AG10803 (cell line): ENCODE measurements at regions not wholly inside any gene's neighbourhood (a gene's known extent, or its start where the extent isn't known, plus 50 kb on each side); places are given as distances from the start of the nearest gene placed in this dataset.
"Not testable (repeated sequence)": the region's sequence is repeated elsewhere in the genome, so short reads cannot be mapped to it uniquely, and the experiment has no call there.

Experiments
- DNase-seq: peaks from one replicate; pipeline ENCODE4 v3.0.0; 2010; ENCODE audit warnings: low read depth
- H3K4me3 ChIP-seq: 2 replicates; pipeline ENCODE4 v1.5.1; 2011; ENCODE audit warnings: mild to moderate bottlenecking, low read length, control low read depth
- CTCF ChIP-seq: conservative IDR thresholded peaks from 2 replicates; pipeline ENCODE4 v1.5.1; 2011; ENCODE audit warnings: mild to moderate bottlenecking, low read length, control low read depth, inconsistent platforms

DNA sequence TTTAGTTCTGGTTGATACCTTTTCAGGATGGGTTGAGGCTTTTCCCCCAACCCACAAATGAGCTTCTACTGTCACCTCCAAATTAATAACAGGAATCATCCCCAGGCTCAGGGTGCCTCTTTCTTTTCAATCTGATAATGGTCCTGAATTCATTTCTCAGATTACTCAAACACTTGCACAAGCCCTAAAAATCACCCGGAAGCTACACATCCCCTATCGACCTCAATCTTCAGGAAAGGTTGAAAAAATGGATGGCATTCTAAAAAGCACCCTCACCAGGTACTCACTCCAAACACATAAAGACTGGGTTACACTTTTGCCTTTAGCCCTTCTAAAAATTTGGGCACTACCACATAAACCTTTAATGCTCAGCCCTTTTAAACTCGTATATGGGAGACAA is 79.9 kb downstream of the COQ2 start:
- TF ChIP-seq CTCF = no peak
- no peak for DNase-seq
- no peak overlapping the region for H3K4me3 ChIP-seq

DNA sequence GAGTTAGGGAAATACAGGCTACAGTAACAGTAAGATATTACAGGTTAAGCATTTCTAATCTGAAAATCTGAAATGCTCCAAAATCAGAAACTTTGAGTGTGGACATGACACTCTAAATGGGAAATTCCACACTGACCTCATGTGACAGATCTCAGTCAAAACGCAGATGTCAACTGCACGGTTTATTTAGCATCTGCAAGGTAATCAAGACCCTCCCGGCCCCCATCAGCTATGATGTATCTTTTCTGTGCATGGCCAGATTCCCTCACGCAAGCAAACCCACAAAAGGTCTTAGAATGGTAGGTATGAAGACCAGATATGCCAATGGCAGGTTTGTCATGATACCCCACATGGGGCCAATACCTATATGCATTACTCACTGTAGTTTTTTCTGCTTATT is 82.8 kb downstream of the COQ2 start:
- DNase-seq = no peak
- H3K4me3 ChIP-seq = no peak overlapping the region
- no peak for TF ChIP-seq CTCF

- no peak for TF ChIP-seq CTCF
- no peak for DNase-seq
- no peak overlapping the region for H3K4me3 ChIP-seq
These were observed 83.2 kb upstream of the PLAC8 start for GRCh38 chr4:83197555-83198235.

- H3K4me3 ChIP-seq = no peak overlapping the region
- TF ChIP-seq CTCF = no peak
These were observed 82.4 kb upstream of the PLAC8 start for GRCh38 chr4:83196921-83197320.

GRCh38 chr4:83195269-83195668 is 80.7 kb upstream of the PLAC8 start:
- no peak overlapping the region for H3K4me3 ChIP-seq
- TF ChIP-seq CTCF = no peak
- DNase-seq = no peak

More at GRCh38 chr4:83196921-83197320, 82.4 kb upstream of the PLAC8 start:
- DNase-seq = no peak

GRCh38 chr4:83194588-83194987 is 80.1 kb upstream of the PLAC8 start:
- DNase-seq, H3K4me3 ChIP-seq: not testable (repeated sequence)

DNA sequence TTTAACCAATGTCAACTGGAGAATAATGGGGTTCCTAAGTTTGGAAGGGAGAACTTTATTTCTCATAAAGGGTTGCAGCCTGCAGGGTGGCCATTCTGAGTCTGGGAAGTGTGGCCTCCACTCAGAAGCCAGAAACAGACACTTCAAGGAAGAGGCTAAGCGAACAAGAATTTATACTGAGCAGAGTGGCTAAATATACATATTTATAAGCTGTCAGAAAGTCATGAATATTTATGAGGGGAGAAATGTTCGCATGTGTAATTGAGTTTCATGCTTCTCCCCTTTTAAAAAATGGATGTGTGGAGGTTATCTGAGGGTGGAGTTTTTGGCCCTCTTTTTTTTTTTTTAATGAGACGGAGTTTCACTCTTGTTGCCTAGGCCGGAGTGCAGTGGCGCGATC is 78.1 kb upstream of the PLAC8 start:
- no peak for TF ChIP-seq CTCF
- no peak for DNase-seq
- H3K4me3 ChIP-seq = no peak overlapping the region

DNA sequence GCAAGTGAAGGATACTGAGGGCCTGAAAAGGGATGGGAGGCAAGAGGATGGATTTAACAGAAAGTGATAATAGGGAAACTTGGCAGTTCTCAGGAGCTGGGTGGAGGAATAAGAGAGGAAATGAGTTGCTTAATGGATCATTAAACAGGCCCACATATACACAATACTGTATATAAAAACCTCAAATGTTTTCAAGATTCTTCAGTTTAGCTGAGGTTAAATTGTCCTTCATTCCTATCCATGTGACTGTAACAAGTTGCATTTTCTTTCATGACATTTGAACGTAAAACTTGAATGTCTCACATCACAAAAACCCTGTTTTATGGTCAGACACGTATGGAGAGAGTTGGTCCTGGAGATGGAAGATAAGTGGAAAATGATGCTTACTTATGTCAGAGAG is 76.5 kb upstream of the PLAC8 start:
- no peak for DNase-seq
- TF ChIP-seq CTCF = no peak
- H3K4me3 ChIP-seq = no peak overlapping the region
